Stimulated activated CD4-positive, alpha-beta T cell treated with anti-CD3 and anti-CD28 coated beads, TNF-alpha, amount 100 ng/mL, for 48 hours (primary cell): ENCODE measurements at regions not wholly inside any gene's neighbourhood (a gene's known extent, or its start where the extent isn't known, plus 50 kb on each side); places are given as distances from the start of the nearest gene placed in this dataset.

ENCODE experiments used
- DNase-seq, 3 donors: peaks; one replicate each; pipeline ENCODE4 v3.0.0-alpha.2; 2020; ENCODE audit warnings: low read depth in 3 of 3

- no peak for DNase-seq
These were observed 104.4 kb downstream of the BTBD3 start for GRCh38 chr20:12022126-12022525.

DNA sequence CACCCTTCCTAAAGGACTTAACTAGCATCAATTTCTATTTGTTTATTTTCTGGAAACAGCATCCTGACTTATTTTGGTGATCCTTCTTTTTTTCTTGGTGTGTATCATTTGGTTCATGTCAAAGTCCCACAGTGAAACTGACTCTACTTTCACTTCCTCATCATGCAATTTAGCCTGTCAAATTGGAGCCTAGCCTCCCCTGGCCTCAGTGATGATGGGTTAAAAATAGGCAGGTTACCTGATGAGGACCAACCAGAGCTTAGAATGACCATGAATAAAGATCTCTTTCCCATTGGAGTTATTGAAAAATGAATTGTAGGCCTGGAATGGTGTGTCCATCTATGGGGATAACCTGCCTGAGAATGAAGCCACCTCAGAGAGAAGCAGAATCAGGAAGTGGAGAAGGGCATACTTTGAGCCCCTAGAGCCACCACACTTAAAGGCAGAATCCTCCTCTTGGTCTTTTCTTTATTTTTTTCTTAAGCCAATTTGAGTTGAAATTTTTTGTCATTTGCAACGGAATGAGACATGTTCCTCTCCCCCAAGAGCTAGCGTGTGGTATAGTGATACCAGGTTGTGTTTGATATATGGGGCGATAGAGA lies 105.6 kb downstream of the BTBD3 start:
- DNase-seq, result no peak

- no peak for DNase-seq
These were observed 111.1 kb downstream of the BTBD3 start for GRCh38 chr20:12028771-12029170.

DNA sequence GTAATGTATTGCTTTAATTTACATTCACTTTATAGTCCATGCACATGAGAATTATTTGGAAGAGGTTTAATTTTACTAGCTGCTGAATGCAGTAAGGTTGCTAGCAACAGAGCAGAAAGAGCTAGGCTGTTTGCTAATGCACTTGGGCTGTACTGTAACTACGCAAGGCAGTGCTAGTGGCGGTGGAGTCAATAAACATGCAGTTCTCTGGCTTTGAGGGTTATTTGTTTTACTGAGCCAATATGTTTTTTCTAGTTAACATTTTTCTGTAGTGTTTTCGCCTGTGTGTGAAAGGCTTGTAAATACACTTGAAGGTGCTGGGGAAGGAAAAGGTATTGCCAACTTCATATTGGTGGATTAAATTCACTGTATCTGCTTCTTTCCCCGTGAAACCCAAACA lies 112.8 kb downstream of the BTBD3 start:
- no peak for DNase-seq

- DNase-seq, result no peak
These were observed 118.4 kb downstream of the BTBD3 start for GRCh38 chr20:12036142-12036541.

DNA sequence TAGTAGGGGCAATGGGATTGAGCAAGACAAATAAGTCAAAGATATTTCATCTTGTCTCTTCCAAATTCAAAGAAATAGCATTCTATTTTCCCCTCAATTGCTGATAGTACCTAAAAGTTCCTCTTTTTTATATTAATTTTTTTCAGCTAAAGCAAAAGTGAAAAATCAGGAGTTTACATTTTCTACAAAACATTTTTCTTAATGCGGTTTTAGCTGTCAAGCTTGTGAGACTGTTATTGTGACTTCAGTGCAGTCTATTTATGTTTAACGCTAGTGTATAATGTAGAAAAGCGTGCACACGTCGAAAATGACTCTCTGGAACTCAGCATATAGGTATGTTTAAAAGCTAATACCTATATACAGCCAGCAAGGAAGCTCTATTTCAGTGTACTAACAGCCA lies 119.8 kb downstream of the BTBD3 start:
- DNase-seq, result no peak

GRCh38 chr20:12040261-12040660 lies 122.6 kb downstream of the BTBD3 start:
- DNase-seq, result no peak

- no peak for DNase-seq
These were observed 127.3 kb downstream of the BTBD3 start for GRCh38 chr20:12044969-12045368.

GRCh38 chr20:12047838-12048432 lies 130.2 kb downstream of the BTBD3 start:
- DNase-seq, result no peak

GRCh38 chr20:12049125-12049524 lies 131.4 kb downstream of the BTBD3 start:
- DNase-seq, result no peak

- DNase-seq, result no peak
These were observed 133.8 kb downstream of the BTBD3 start for GRCh38 chr20:12051206-12052163.

- no peak for DNase-seq
These were observed 135.7 kb downstream of the BTBD3 start for GRCh38 chr20:12053353-12053752.

- no peak for DNase-seq
These were observed 136.9 kb downstream of the BTBD3 start for GRCh38 chr20:12054556-12054955.

- DNase-seq, result no peak
These were observed 137.5 kb downstream of the BTBD3 start for GRCh38 chr20:12055161-12055560.

GRCh38 chr20:12056839-12057238 lies 139.1 kb downstream of the BTBD3 start:
- no peak for DNase-seq

DNA sequence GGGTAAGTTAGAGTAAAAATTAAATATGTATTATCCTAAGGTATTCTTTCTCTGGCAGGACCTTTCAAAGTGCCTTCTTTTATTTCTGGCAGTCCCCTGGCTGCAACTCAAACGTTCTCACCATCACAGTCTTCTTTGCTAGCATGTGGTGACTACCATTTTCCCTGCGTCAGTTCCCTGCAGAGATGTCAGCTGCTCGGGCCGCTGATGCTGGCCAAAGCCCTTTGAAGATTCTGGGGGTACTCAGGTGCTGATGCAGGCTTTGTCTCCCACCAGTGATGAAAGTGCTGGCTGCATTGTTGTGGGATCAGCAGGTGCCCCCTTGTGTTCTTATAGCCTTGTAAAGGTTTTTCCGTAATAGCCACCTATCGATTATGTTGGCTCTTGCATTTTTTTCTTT lies 140.1 kb downstream of the BTBD3 start:
- DNase-seq, result no peak

- DNase-seq, result no peak
These were observed 140.5 kb downstream of the BTBD3 start for GRCh38 chr20:12058216-12058615.

- no peak for DNase-seq
These were observed 143.8 kb downstream of the BTBD3 start for GRCh38 chr20:12061466-12061865.

GRCh38 chr20:12063106-12063684 lies 145.5 kb downstream of the BTBD3 start:
- DNase-seq, result no peak

DNA sequence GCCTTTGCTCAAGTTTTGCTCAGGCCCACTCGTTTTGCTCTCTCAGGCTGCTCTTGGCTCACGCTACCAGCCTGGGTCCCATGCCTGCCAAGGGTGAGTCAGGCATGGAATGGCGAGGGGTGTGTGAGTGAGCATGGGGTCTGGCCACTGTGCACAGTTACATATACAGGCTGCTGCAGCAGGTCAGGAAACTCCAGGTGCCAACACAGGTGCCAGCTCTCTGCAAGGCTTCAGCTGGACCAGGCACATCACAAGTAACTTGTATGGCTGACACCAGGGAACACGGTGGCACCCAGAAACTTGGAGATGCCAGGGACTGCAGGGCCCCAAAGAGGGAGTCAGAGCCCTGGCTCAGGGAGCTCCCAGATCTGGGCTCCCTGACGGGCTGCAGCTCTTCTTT lies 146.8 kb downstream of the BTBD3 start:
- no peak for DNase-seq

DNA sequence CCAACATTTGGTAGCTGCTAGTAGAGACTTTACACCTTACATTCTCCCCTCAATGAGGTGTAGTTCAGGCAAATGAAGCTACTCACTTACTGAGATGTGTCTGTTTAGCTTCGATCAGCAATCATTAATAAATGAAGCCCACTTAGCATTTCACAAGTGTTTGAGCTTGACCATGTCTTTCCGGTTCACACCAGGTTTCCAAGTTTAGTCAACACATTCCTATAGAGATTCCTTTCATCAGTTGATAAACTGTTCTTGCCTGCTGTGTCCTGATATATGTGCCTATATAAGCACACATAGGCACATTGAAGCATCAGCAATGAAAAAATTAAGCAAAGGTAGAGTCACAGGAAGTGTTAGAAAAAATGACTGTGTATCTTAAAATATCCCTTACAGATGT lies 150.0 kb downstream of the BTBD3 start:
- no peak for DNase-seq

DNA sequence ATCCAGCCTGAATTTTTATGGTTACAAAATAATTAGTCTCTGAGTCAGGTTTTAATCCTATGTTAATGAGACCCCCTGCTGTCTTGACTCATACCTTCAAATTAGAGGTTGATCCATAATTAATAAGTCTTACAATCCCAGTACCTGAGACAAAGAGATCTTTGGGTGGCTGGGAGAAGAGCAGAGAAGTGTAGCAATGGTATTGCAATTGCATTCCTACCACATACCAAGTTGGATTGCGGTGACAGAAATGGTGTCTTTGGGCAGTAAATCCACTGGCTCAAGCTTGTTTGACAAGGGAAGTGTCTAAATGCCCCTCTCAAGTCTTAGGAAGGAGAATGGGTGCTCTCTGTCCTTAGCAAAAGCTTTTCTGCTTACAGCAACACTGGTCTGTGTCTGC lies 150.4 kb downstream of the BTBD3 start:
- no peak for DNase-seq

DNA sequence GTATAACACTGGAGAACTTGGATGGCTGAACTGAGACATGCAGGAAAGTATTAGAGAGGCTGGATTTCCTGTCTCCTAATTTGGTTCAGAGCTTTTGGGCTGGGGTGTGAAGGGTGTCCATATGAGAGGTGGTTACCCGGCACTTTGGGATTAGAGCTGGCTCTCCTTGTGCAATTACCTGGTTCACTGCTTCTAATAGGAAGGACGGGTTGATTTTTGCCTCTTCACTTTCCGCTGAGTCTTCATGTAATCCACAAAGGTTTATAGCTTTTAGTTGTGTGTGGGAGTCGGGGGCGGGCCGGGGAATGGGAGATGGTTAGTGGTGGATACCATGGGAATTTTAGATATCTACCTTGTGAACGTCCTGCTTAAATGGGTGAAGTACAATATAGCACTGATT lies 151.5 kb downstream of the BTBD3 start:
- DNase-seq, result no peak
